D721Med (cell line): ENCODE measurements at regions not wholly inside any gene's neighbourhood (a gene's known extent, or its start where the extent isn't known, plus 50 kb on each side); places are given as distances from the start of the nearest gene placed in this dataset.

Experiments
- DNase-seq: peaks from one replicate; pipeline ENCODE4 v3.0.0; 2011; ENCODE audit warnings: low spot score; ENCODE audit not compliant: insufficient read length
- FAIRE-seq: peaks from 2 replicates; lab custom pipeline; 2011; peaks lifted over from hg19 to GRCh38; lab: Jason Lieb, UNC
- TF ChIP-seq, protein P1 (sequence below): IDR thresholded peaks from 2 replicates; pipeline ENCODE4 v1.5.1; 2012; ENCODE audit warnings: mild to moderate bottlenecking, control low read depth; ENCODE audit not compliant: insufficient read depth; ENCODE audit errors: missing control alignments

DNA sequence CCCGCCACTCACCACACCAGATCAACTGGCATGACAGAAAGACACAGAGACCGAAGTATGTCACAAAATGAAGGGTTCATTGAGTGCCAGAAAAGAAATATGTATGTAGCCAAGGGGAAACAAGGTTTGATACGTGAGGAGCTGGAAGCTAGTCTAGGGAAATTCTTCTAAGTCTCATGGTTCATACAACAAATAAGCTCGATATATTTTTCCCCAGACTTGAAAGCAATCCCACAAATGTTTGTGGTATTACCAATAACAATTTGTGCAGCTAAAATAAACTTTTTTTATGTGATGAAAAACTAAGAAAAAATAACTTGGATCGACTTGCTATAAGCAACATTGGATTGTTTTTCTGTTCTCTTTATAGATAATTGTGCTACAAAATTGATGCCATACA is 777.0 kb downstream of the TSN start:
- FAIRE-seq, result no peak

DNA sequence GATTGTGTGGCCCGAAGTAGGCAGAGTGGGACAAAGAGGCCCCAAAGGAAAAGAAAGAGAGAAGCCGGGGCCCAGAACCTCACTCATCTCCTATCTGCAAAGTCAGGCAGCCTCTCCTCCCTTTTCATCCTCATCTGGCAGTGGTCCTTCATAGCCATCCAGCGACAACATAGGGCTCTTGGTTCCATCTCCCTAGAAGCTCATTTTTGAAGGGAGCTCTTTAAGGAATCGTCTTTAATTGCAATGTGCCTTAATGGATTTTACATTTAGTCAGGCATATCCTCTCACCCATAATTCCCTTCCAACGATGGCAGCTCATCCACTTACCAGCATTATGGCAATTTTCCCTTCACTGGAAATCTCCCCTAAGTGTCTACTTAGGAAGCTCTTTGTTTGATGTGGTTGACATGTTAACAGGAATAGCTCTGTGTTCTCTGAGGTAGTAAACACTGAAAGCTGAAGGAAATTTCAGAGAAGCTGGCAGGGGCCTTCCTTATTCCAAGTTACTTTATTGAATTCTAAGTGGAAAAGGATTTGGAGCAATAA is 780.6 kb downstream of the TSN start:
- DNase-seq (no peak), FAIRE-seq (peak; percentile 81)
- TF ChIP-seq, protein P1, sequence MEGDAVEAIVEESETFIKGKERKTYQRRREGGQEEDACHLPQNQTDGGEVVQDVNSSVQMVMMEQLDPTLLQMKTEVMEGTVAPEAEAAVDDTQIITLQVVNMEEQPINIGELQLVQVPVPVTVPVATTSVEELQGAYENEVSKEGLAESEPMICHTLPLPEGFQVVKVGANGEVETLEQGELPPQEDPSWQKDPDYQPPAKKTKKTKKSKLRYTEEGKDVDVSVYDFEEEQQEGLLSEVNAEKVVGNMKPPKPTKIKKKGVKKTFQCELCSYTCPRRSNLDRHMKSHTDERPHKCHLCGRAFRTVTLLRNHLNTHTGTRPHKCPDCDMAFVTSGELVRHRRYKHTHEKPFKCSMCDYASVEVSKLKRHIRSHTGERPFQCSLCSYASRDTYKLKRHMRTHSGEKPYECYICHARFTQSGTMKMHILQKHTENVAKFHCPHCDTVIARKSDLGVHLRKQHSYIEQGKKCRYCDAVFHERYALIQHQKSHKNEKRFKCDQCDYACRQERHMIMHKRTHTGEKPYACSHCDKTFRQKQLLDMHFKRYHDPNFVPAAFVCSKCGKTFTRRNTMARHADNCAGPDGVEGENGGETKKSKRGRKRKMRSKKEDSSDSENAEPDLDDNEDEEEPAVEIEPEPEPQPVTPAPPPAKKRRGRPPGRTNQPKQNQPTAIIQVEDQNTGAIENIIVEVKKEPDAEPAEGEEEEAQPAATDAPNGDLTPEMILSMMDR, result no peak

More for the DNA sequence above, 777.0 kb downstream of the TSN start:
- TF ChIP-seq, protein P1, result no peak
- no peak for DNase-seq

DNA sequence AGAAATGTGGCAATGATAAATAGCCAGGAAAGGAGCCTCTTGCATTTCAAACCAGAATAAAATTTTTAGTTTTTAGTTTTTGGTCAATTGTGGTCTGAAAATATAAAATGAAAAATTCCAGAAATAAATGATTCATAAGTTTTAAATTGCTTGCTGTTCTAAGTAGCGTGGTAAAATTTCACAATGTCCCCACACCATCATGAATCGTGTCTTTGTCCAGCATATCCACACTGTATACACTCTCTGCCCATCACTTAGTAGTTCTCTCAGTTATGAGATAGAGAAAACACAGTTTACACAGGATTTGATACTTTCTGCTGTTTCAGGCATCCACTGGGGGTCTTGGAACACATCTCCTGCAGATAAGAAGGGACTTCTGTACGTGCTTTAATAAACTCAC is 783.9 kb downstream of the TSN start:
- DNase-seq (no peak), FAIRE-seq (no peak)
- TF ChIP-seq, protein P1, result no peak

DNA sequence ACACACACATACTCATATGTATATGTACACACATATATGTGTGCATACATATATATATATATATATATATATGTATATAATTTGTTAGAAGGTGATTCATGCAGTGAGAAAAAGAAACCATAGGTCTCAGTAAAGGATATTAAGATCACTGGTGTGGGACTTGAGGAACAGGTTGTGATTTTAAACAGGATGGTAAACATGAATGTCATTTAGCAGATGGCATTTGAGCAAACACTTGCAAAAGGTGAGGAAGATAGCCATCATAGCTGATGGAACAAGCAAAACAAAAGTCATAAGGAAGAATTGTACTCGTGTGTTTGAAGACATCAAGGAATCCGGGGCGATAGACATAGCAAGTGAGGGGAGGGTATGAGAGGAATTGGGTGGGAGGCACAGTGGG is 784.5 kb downstream of the TSN start:
- FAIRE-seq, result no peak
- DNase-seq, result no peak
- TF ChIP-seq, protein P1, result no peak

DNA sequence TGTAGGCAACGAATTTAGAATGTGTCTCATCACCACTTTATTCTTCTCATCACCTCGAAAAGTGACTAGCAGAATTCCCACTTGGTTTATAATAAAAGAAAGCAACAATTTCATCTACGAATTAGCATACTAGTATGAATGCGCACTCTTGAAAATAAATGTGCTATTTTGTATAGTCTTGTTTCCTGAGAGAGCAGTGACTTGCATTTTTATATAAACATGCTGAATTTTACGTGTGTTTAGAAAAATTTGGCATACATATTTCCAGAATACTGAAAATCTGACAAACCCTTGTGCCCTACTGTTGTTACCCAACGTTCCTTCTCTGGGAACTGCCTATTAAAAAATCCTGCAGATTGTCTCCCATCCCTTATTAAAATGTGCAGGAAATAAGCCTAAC is 786.8 kb downstream of the TSN start:
- FAIRE-seq (no peak), DNase-seq (no peak)
- TF ChIP-seq, protein P1, result no peak

DNA sequence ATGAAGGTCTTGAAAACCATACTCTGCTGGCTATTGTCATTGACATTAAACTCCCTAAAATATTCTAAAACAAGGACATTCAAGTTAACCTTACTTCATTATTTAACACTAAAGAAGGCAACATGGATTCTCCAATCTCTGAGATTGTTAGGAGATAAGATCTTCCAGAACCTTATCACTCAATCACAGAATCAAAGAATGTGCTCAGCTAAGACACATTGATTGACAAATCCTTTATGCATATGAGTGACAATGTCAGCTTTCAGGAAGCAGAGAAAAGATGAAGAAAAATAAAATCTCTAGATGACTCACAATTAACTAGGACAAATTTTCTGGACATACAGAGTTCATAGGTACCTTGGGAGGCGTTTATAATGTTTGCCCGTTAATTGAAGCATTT is 787.2 kb downstream of the TSN start:
- DNase-seq, result no peak
- no peak for FAIRE-seq
- TF ChIP-seq, protein P1, result no peak

DNA sequence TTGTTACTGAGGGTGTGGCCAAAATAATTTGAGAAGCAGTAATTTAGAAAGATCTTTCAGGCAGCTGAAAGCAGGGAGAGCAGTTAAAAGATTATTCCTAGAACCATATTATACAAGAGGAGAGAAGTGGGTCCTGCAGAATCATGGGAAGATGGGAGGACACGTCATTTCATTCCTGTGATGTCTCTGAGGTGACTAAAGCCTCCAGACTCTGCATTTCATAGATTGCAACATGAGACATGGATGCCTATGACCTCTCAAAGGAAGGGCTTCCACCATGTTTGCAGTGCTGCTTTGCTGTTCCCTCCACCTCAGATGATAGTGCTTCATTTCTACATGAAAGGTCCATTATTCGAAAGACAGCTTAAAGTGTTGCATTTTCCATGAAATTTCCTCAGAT is 788.4 kb downstream of the TSN start:
- DNase-seq, result no peak
- TF ChIP-seq, protein P1, result no peak
- FAIRE-seq, result no peak
